Lung microvascular endothelial cell (primary cell): ENCODE measurements at regions not wholly inside any gene's neighbourhood (a gene's known extent, or its start where the extent isn't known, plus 50 kb on each side); places are given as distances from the start of the nearest gene placed in this dataset.
"Not testable (repeated sequence)": the region's sequence is repeated elsewhere in the genome, so short reads cannot be mapped to it uniquely, and the experiment has no call there.

Source experiments
- DNase-seq, 2 donors: peaks; one replicate each; pipeline versions ENCODE4 v3.0.0 to v3.0.0-alpha.2; 2010; ENCODE audit warnings: low read depth in 2 of 2

GRCh38 chrX:140633105-140633504 lies 76.5 kb upstream of the LINC00632 start:
- not testable (repeated sequence) for DNase-seq

DNA sequence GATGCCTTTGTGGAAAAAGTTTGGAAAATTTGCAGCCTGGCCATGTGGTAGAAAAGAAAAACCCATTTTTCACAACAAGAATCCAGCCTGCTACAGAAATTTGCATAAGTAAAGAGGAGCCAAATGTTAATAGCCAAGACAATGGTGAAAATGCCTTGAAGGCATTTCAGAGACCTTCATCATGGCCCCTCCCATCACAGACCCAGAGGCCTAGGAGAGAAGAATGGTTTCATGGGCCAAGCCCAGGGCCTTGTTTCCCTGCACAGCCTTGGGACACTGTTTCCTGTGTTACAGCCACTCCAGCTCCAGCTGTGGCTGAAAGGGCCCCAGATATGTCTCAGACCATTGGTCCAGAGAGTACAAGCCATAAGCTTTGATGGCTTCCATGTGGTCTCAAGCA lies 101.4 kb upstream of the LINC00632 start:
- DNase-seq = no peak

- no peak for DNase-seq
These were observed 97.3 kb upstream of the SOX3 start for GRCh38 chrX:140602140-140602539.

DNA sequence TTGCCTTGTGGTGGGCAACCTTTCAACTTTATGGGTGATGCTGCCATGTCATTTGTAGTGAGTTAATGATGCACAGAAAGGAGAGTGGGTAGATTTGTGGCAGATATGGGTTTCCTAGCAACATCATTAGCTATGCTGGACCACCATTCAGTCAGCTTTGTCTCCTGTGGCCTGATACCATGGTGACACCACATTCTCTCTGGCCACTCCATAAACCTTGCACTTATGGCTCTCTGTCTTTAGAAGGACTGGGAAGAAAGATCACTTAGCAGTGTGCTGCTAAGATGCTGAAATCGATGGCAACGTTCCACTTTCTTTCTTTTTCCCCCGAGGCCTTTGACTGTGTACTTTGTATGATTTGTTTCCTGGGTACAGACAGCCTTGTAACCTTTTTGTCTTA lies 95.0 kb upstream of the SOX3 start:
- DNase-seq = no peak

DNA sequence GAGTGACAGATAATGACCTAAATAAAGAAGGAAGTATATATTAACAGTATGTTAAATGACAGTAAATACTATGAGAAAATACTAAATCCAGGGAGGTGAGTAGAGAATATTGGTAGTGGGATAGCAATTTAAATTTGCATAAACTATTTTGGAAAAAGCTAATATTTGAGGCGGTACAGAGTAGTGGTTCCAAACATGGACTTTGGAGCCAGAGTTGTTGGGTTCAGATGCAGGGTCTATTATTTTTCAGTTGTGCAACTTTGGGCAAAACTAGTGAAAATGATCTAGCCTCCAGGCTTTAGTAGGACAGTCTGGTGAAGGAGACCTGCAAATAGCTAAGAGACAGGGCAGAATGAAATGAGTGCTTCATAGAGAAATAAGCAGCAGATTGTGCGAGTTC lies 84.8 kb upstream of the SOX3 start:
- no peak for DNase-seq

- no peak for DNase-seq
These were observed 82.1 kb upstream of the SOX3 start for GRCh38 chrX:140586951-140587350.

- DNase-seq = no peak
These were observed 75.6 kb upstream of the SOX3 start for GRCh38 chrX:140580478-140580877.

DNA sequence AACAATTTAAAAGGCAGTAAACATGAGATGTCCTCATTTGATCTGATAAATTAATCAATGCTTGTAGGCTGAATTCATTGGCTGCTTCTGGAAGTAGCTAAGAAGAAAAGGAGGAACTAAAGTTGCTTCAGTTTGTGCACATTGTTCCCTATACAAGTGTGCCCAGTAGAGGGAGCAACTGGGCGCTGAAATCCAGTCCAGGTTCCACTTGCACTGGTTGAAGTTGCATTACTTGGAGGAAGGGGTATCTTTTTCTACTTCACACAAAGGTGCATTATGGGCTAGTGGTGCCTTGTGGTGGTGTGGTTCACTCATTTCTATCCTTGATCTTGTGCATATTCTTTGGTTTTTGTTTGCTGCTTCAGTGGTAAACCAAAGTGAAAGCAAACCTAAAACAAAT lies 67.9 kb upstream of the SOX3 start:
- DNase-seq = peak; percentile 5 to 41

GRCh38 chrX:140563893-140564292 lies 59.0 kb upstream of the SOX3 start:
- DNase-seq = no peak
